ENCODE measurements at regions not wholly inside any gene's neighbourhood (a gene's known extent, or its start where the extent isn't known, plus 50 kb on each side); places are given as distances from the start of the nearest gene placed in this dataset.
"Not testable (repeated sequence)": the region's sequence is repeated elsewhere in the genome, so short reads cannot be mapped to it uniquely, and the experiment has no call there.

DNA sequence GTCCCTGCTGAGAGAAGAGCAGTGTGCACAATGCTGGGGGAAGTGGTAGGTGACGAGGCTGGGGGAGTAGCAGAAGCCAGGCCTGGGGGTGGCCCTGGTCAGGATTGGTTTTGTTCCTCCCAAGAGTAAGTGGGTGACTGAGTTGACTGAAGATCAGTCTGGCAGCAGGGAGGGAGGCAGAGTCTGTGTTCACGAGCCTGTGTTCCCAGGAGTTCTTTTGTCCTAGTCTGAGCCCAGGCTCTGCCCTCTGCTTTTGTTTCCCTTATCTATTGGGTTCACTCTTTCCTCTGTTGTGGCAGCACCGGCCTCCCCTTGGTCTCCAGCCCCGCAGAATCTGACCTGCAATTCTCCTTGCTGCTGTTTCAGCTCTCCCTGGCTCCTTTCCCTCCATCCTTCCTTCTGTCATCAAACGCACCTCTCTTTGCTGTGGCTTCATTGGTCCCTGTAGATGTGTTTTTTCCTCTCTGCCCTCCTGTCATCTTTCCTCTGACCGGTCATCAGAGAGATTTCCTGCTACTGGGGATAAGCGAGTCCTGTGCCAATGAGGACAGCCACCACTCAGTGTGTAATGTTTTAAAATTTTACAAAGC, 607.4 kb downstream of the KIF4B start:
- no peak for DNase-seq (ENCODE audit: low spot score)

DNA sequence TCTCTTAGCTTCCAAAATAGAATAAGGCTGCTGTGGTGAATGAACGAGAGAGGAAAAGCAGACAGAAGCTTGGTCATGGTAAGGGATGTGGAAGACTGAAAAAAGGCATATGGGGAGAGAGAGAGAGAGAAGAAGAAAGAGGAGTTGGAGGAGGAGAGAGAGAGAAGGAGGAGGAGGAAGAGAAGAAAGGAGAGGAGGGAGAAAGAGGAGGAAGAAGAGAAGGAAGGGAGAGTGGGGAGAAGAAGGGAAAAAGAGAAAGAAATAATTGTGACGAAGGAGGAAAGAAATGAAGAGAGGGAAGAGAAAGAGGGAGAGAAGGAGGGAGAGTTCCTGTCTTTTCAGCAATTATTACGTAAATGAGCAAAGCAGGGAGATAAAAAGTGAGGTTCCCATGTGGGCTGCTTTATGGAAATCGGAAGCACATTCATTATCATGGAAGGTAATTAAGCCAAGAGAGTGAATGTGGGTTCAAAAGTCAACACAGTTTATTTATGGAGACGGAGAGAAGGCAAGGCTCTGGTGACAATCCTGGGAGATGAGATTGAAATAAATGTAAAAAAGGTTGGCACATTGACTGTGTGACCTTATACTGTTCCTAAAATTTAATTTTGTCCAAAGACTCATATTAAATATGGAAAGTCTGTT, 611.2 kb downstream of the KIF4B start:
- DNase-seq (ENCODE audit: low spot score) = no peak

DNA sequence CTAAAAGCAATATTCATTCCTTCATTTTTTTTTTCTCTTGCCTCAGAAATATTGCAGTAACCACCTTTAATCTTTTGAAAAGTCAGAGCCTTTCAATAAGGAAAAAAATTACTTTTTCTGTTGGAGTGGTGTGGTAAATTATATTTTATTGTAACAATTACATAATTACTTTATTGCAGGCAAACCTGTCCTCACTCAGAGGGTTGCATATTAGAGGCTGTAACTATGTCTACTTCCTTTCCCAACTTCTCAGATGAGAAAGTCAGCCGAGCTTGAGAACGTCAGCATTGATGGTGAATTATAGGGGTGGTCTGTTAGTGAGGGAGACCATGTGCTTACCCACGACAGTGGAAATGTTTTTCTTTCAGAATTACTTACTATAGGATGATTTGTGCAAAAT, 611.8 kb downstream of the KIF4B start:
- DNase-seq (ENCODE audit: low spot score) = no peak

DNA sequence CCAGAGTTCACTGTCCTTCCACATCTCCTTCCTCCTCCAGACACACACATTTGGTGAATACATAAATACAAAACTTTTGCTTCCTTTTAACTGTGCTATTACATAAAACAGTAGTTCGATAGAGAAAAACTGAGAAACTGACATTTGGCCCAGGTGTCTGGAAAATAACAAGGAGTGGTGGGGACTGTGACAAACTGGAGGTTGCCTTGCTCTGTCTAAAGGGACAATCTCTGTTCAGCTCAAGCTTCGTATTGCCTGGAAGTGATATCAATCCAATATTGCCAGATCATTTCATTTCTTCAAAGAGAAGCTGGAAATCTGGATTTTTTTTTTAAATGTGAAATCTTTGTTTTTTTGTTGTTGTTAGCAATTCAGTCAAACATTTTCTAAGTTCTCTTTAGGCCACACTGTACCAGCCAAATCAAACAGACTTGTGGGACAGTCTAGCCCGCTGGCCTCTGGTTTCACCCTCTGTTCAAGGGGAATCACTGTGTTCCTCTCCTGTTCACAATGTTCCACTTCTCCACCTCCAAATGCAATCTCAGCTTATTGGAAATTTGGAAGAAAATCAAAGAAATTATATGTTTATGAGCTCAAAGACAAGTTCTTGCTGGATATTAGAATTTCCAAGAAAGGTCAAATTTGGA, 612.5 kb downstream of the KIF4B start:
- no peak for DNase-seq (ENCODE audit: low spot score)

DNA sequence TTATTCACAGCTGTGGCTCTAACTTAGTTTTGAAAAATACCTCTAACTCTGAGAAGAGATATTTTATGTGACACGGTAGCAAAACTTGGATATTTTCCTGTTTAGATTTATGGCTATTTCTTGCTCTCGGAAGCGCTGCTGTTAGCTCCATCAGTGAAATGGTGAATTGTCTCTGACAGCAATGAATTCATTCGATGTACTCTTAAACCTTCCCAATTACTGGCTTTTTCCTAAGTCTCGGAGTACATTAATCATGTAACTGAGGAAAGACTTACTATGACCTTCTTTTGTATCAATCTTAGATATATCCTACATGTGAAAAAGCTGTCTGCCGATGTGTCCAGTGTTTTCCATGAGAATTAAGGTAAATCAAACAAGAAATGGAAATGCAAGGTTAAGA, 613.0 kb downstream of the KIF4B start:
- no peak for DNase-seq (ENCODE audit: low spot score)

DNA sequence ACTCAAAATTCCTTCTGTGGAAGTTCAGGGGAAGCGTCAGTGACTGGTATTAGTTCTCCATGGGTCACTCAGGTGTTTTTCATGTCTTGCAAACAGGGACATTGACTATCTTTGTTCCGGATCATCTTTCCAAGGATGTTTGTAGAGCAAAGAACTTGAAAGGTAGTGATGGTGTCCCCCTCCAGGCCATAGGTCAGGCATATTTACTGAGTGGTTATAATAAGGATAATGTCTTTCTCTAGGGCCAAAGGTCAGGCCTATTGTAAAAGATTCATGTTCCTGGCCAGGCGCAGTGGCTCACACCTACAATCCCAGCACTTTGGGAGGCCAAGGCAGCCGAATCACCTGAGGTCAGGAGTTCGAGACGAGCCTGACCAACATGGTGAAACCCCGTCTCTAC, 614.8 kb downstream of the KIF4B start:
- no peak for DNase-seq (ENCODE audit: low spot score)

DNA sequence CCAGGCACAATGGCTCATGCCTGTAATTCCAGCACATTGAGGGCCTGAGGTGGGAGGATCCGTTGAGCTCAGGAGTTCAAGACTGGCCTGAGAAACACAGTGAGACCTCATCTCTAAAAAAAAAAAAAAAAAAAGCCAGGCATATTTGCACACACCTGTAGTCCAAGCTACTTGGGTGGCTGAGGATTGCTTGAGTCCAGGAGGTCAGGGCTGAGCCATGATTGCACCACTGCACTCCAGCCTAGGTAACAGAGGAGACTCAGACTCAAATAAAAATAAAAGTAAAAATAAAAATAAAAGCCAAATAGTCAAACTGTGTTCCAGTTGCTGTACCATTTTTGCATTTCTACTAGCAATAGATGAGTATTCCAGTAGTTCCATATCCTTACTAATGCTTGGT, 616.0 kb downstream of the KIF4B start:
- no peak for DNase-seq (ENCODE audit: low spot score)

DNA sequence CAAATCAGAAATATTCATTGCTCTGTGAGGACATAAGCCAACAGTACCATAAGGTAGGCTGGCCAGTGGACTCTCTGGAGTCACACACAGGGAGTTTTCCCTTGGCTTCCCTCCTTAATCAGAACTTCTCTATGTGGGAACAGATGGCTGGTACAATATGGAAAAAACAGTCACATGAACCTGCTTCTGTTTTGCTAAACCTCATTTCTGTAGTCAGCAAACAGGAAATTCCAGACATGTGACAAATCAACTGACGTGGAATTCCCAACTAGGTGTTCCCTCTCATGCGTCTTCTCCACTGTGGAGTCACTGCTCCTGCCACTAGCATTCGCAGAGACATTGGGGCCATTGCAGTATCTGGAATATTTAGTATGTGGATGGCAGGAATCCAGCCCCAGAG, 617.6 kb downstream of the KIF4B start:
- DNase-seq (ENCODE audit: low spot score) = no peak

DNA sequence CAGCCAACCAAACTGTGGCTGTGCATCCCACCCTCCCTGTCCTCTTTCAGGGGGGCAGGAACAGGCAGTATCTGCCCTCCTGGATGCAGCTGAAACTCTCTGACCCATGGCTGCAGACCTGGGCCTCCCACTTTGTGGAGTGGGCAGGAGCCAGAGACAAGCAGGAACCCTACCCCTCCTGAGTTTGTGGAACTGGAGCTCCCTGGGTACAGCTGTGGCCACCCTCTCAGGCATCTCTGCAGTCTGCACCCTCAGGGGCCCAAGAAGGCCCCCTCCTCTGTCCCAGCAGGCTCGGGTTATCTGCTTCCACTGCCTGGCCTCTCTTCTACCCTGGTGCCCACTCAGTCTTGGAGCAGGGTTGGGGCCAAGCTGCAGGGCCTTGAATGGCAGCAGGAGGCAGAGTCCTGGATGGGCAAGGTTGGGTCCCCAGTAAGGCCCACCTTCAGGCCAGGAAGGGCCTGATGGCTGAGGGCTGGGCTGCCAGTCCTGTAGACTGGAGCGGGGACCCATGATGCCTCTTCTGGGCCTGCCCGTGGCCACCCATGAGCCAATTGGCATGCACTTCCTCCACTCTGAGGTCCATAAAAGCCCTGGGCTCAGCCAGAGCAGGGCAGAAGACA, 619.9 kb downstream of the KIF4B start:
- no peak for DNase-seq (ENCODE audit: low spot score)

DNA sequence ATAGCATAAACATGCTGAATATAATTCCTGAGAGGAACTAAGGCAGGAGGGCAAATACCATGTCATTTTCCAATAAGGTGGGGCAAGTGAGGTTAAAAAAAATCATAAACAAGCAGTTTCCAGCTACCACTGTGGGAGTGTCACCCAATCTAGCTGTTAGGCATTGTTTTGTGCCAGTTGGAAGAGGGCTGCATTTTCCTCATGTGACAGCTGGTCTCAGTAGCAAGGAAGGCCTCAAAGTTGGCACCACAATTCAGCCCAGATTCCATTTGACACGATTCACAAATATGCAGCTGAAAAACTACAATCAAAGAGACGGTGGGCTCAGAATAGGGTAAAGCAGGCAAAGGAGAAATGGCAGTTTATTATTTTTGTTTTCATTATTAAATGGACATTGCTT, 636.1 kb downstream of the KIF4B start:
- DNase-seq (ENCODE audit: low spot score) = no peak

DNA sequence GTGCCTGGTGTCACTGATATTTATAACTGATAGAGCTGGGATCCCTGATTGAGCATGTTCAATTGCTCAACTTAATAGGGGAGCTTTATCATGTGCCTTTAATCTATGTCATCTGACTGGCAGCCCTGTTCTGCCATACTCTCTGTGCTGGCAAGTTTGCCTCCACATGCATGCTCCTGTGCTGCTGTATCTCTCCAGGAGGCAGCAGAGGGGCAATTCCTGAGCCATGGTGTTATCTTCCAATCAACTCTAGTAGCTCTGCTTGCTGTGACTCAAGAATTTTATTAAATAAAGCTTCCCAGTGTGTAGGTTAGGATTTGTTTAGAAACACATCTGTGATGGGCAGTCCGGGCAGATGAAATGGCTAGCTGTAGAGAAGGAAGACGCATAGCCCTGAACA, 642.0 kb downstream of the KIF4B start:
- DNase-seq (ENCODE audit: low spot score) = no peak

DNA sequence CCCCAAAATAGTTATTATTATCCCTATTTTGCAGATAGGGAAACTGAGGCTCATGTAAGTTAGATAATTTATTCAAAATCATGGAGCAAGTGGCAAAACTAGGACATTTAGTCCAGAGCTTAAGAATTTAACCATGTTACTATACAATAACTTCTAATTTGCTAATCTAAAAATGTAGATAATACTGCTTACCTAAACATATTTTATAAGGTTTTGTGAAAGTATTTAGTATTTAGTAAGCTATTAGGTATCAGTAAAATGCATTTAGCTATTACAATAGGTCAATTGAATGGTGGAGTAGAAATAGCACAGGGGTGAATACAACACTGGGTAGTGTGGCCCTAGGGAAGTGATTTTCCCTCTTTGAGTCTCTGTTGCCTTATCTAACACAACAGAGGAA, 648.3 kb downstream of the KIF4B start:
- no peak for DNase-seq (ENCODE audit: low spot score)

DNA sequence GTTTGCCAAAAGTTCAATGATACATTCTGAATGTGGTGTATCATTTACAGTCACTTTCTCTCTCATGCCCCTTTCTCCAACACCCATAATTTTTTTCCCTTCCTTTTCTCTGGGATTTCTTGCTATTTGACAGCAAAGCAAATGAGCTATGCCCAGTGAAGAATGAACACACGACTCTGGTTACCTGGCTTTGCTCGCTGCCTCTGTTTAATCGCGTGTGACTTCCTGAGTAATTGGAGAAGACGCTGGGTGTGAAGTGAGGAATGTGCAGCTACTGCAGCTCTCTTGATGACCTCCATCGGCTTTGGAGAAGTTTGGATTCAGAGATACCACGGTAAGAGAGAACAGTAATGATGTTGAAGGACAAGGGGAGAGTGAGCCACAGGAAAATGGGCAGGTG, 651.8 kb downstream of the KIF4B start:
- DNase-seq (ENCODE audit: low spot score) = no peak

DNA sequence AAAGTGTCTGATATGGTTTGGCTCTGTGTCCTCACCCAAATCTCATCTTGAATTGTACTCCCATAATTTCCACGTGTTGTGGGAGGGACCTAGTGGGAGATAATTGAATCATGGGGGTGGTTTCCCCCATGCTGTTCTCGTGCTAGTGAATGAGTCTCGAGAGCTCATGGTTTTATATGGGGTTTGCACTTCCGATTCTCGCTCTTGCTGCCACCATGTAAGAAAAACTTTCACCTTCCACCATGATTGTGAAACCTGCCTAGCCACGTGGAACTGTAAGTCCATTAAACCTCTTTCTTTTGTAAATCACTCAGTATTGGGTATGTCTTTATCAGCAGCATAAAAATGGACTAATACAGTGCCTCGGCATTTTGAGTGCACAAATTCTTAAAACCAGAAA, 655.0 kb upstream of the SGCD start:
- DNase-seq (ENCODE audit: low spot score) = not testable (repeated sequence)

DNA sequence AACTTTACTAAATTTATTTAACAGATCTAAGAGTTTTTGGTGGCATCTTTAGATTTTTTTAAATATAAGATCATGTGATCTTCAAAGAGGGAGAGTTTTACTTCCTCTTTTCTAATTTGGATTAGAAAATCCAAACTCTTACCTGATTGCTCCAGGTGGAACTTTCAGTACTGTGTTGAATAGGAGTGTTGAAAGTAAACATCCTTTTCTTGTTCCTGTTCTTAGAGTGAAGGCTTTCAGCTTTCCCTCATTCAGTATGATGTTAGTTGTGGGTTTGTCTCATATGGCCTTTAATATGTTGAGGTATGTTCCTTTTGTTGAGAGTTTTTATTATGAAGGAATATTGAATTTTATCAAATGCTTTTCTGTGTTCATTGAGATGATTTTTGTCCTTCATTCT, 650.0 kb upstream of the SGCD start:
- no peak for DNase-seq (ENCODE audit: low spot score)

DNA sequence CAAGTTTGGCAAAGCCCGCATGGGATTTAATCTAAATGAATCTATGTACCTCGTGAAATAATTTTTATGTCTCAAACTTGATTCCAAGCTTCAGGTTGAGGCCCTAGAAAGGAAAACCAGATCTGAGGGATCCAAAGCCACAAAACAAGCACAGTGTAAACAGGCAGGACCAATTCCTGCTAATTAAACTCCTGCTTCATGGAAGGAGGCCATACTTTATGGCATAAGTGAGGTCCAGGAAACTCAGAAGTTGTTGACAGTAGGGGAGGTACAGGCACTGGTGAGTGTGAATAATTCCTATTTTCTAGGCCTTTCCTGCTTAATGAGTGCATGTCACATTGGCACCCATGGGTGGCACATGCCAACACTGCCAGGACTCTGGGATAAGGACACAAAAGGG, 648.6 kb upstream of the SGCD start:
- DNase-seq (ENCODE audit: low spot score) = no peak

DNA sequence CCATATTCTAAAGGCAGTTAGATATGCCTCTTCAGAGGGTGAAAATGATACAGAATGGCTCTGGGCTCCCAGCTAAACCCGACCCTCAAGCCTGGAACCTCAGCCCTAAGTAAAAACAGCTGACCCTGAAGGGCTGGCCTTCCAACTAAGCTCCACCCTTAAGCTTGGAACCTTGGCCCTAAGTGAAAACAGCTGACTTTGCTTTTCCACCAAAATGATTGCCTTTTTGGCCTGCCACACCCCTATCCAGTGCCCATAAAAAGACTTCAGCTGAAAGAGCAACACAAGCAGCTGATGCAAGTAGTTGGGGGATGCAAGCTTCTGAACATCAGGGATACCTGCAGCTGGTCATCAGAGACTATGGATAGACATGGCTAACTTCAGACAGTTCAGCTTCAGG, 647.4 kb upstream of the SGCD start:
- DNase-seq (ENCODE audit: low spot score) = no peak

DNA sequence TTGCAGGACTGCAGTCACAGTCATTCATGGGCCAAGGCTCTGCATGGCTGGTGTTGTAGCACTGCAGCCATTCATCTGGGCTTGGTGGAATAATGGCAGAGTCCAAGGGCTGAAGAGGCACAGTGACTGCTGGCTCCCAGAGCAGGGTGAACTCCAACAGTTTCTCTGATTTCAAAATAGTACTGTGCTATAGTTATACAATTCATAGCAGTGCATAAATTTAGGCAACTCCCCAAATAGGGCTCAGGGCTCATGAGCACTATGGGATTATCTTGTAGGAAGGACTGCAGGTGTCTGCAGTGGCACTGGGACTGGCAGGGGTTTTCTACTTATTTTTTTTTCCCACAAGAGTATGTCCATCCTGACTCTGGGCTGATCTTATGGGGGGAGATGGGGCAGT, 642.5 kb upstream of the SGCD start:
- no peak for DNase-seq (ENCODE audit: low spot score)

DNA sequence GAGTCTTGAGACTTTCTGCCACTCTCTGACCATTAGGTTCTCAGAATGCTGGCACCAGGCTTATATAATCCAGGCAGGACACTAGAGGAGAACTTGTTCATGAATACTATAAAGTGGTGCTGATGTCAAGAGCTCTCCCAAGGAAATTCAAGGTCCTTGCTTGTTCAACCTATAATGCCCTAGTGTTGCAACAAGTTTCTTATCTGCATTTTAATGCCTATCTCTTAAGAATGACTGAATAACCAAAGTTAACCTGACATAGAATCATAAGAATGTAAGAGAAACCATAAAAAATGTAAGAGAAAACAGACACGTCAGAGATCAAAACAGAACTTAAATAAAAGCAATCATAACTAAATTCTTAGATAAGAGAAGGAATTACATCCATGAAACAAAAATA, 640.8 kb upstream of the SGCD start:
- no peak for DNase-seq (ENCODE audit: low spot score)

DNA sequence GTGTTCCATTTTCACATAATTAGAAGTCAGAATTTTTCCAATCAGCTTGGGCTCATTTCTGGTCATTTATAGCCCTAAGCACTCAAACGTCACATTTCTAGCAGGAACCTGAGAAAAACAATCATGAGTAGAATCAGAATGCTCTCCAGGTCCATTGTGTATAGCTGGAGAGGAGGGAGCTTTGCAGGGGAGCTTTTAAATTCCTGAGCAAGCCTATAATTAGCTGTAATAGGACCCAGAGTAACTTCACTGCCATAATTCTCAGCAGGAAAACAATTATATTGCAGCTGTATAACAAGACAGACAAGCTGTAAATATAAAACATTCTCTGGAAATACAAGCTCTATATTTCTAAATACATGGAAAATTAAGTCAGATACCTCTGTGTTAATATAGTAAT, 637.6 kb upstream of the SGCD start:
- no peak for DNase-seq (ENCODE audit: low spot score)

DNA sequence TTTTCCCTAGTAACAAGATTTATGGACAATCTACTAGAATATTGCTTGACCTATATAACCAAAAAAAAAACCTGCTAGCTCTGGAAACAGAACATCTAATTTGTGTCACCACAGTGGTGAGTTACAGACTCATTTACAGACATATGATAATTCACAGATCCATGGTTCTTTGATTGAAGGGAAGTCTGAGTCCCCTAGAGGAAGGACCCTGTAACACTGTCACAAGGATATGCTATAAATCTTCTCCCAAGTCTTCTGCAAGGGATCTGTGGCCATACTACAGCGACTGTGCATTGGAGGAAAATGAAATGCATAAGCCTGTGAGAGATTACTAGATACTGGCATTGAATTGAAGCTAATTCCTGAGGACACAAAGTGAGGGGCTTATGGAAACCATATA, 630.6 kb upstream of the SGCD start:
- DNase-seq (ENCODE audit: low spot score) = no peak

DNA sequence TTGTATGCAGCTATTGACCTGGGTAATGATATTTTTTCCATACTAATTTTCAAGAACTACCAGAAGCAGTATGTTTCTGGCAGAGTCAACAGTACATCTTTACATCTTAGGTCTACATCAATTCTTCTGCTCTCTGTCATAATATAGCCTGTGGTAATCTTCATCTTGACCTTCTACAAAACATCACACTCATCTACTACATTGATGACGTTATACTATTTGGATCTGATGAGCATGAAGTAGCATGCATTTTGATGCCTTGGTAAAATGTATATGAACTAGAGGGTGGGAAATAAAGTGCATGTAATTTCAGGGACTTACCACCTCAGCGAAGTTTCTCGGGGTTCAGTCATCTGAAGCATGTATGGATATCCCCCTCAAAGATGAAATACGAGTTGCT, 629.7 kb upstream of the SGCD start:
- no peak for DNase-seq (ENCODE audit: low spot score)

DNA sequence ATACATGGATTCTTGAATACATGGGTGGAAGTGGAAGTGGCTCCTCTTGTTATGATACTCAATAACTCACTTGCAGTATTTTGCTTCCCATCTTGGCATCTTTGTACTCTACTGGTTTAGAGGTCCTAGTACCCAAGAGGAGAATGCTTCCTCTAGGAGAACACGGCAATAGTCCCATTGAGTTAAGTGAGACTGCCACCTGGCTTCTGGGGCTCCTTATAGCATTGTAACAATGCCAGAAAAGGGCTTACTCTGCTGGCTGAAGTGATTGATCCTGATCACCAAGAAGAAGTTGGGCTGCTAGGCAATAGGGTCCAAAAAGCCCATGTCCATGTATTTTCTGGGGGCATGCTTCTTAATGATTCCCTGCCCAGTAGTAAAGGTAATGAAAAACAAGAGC, 627.6 kb upstream of the SGCD start:
- DNase-seq (ENCODE audit: low spot score) = no peak

DNA sequence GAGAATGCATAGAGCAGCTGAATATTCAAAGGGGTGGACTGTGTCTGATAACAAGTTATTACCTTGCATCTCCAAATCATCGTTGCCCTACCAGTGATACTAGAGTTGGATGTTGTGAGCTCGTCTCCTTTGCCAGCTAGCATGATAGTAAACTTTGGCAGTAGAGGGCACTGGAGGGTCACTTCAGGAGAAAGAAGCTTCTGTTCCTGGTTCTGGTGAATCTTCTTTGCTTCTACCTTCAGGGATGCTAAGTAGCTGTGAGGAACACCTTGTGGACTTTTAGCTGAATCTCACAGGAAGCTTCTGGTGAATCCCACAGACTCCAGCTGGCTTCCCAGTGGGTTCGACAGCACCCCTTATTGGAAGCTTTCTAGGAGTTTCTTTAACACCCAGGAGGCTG, 626.6 kb upstream of the SGCD start:
- no peak for DNase-seq (ENCODE audit: low spot score)
